GM12878 (cell line): ENCODE measurements at regions not wholly inside any gene's neighbourhood (a gene's known extent, or its start where the extent isn't known, plus 50 kb on each side); places are given as distances from the start of the nearest gene placed in this dataset.

ENCODE experiments used
- ATAC-seq: fragments of 200-7000 bp; cut with Tn5 transposase; 3 replicates; pipeline ENCODE4 v1.9.1; 2020; ENCODE audit warnings: mild to moderate bottlenecking, moderate library complexity
- BruUV-seq: library from RNA; stranded (reverse); fragments of 400-500 nt; replicated peaks from 2 replicates; lab custom pipeline; 2021; lab: Mats Ljungman, UMichigan
- CTCF ChIA-PET: fragments of 300-600 bp; sonication (Branson Sonifier 250); formaldehyde crosslinking; extraction: SDS; loops from one replicate; lab custom pipeline; 2021; ENCODE audit warnings: inconsistent platforms; lab: Yijun Ruan, JAX
- POLR2A ChIA-PET: fragments of 350-600 bp; formaldehyde crosslinking; extraction: SDS; loops from one replicate; lab custom pipeline; 2021; ENCODE audit warnings: inconsistent platforms; lab: Charles Lee
- RAD21 ChIA-PET: fragments of 300-600 bp; sonication (Branson Sonifier 250); formaldehyde crosslinking; loops from one replicate; lab custom pipeline; 2023; ENCODE audit warnings: antibody characterized with exemption; ENCODE audit not compliant: unreplicated experiment; lab: Charles Lee
- SMC1A ChIA-PET: fragments of 300-600 bp; sonication (Branson Sonifier 250); formaldehyde crosslinking; loops from one replicate; lab custom pipeline; 2023; ENCODE audit not compliant: unreplicated experiment, uncharacterized antibody; lab: Charles Lee
- DNase-seq: peaks from one replicate; pipeline ENCODE4 v3.0.0-alpha.2; 2011; ENCODE audit warnings: low read depth, low spot score
- FAIRE-seq: peaks from 3 replicates; lab custom pipeline; 2011; peaks lifted over from hg19 to GRCh38; lab: Jason Lieb, UNC
- H2AFZ ChIP-seq: 2 replicates; pipeline ENCODE4 v1.6.0; 2011; ENCODE audit warnings: low read depth, low read length, control low read depth; ENCODE audit not compliant: control insufficient read depth
- H3K27ac ChIP-seq: 2 replicates; pipeline ENCODE4 v1.5.1; 2011; ENCODE audit warnings: control low read depth; ENCODE audit not compliant: control insufficient read depth, insufficient read depth
- H3K27me3 ChIP-seq, 2 experiments: replicated peaks in 1 of 2; 2 replicates each; pipeline versions ENCODE4 v1.6.0 to v1.6.1; 2011; ENCODE audit warnings: low read length in 1 of 2; ENCODE audit not compliant: control insufficient read depth in 2 of 2, insufficient read depth in 2 of 2
- H3K36me3 ChIP-seq, 2 experiments: 2 replicates each; pipeline ENCODE4 v1.5.1; 2011; ENCODE audit warnings: low read length in 1 of 2; ENCODE audit not compliant: control insufficient read depth in 2 of 2, insufficient read depth in 2 of 2
- H3K4me1 ChIP-seq: 2 replicates; pipeline ENCODE4 v1.6.1; 2011; ENCODE audit warnings: mild to moderate bottlenecking, low read length, moderate library complexity, mixed read lengths; ENCODE audit not compliant: control insufficient read depth, insufficient read depth
- H3K4me2 ChIP-seq: 2 replicates; pipeline ENCODE4 v1.6.0; 2011; ENCODE audit warnings: control low read depth; ENCODE audit not compliant: control insufficient read depth, insufficient read depth
- H3K4me3 ChIP-seq: fragments of 200-600 bp; sonication (generic); 2 replicates; pipeline ENCODE4 v1.5.1; 2016
- H3K79me2 ChIP-seq: 2 replicates; pipeline ENCODE4 v1.6.0; 2011; ENCODE audit warnings: low read length; ENCODE audit not compliant: control insufficient read depth, insufficient read depth
- H3K9ac ChIP-seq: 2 replicates; pipeline ENCODE4 v1.8.0; 2011; ENCODE audit warnings: low read length, control low read depth, mixed read lengths; ENCODE audit not compliant: control insufficient read depth, insufficient read depth
- H3K9me3 ChIP-seq: replicated peaks from 3 replicates; pipeline ENCODE4 v1.5.1; 2011; ENCODE audit warnings: mild to moderate bottlenecking, low read length; ENCODE audit not compliant: control insufficient read depth, insufficient read depth
- H4K20me1 ChIP-seq: 2 replicates; pipeline ENCODE4 v1.6.0; 2011; ENCODE audit not compliant: control insufficient read depth, insufficient read depth
- E2F8 ChIP-seq: fragments of 450-650 bp; IDR thresholded peaks from 2 replicates; pipeline ENCODE4 v1.6.1; 2018; ENCODE audit warnings: mild to moderate bottlenecking, low read depth, moderate library complexity; ENCODE audit not compliant: partially characterized antibody
- EP300 ChIP-seq, 2 experiments: fragments of 150-350 bp in 1 of 2; IDR thresholded peaks; 2 replicates each; pipeline ENCODE4 v1.6.1; 2011 to 2012; ENCODE audit warnings: low read depth in 2 of 2, low read length in 2 of 2, borderline replicate concordance in 1 of 2, improper control_type of control experiment in 1 of 2, inconsistent platforms in 1 of 2; ENCODE audit not compliant: control insufficient read depth in 1 of 2
- HCFC1 ChIP-seq: fragments of 150-350 bp; IDR thresholded peaks from 2 replicates; pipeline ENCODE4 v1.6.1; 2014; ENCODE audit warnings: low read length
- IKZF2 ChIP-seq, 2 experiments: fragments of 450-650 bp; IDR thresholded peaks; 2 replicates each; pipeline ENCODE4 v1.6.1; 2017; ENCODE audit warnings: mild to moderate bottlenecking in 2 of 2, moderate library complexity in 2 of 2
- KAT2A ChIP-seq: conservative IDR thresholded peaks from 2 replicates; pipeline ENCODE4 v1.6.1; 2011; ENCODE audit warnings: low read depth, low read length; ENCODE audit not compliant: control insufficient read depth
- MYC ChIP-seq: IDR thresholded peaks from 2 replicates; pipeline ENCODE4 v1.6.1; 2011; ENCODE audit warnings: mild to moderate bottlenecking, low read length, moderate library complexity, inconsistent platforms; ENCODE audit not compliant: insufficient read depth, insufficient replicate concordance, insufficient read length, severe bottlenecking
- NKRF ChIP-seq: fragments of 450-650 bp; conservative IDR thresholded peaks from 2 replicates; pipeline ENCODE4 v1.6.1; 2017; ENCODE audit warnings: mild to moderate bottlenecking, moderate library complexity
- NR2F1 ChIP-seq: fragments of 450-650 bp; conservative IDR thresholded peaks from 2 replicates; pipeline ENCODE4 v1.6.1; 2017; ENCODE audit warnings: mild to moderate bottlenecking
- SMAD5 ChIP-seq: IDR thresholded peaks from 2 replicates; pipeline ENCODE4 v1.6.1; 2016; ENCODE audit warnings: antibody characterized with exemption, low read depth
- TCF12 ChIP-seq: IDR thresholded peaks from 2 replicates; pipeline ENCODE4 v1.6.1; 2011; ENCODE audit warnings: low read depth, mild to moderate bottlenecking, low read length
- ZNF687 ChIP-seq: fragments of 450-650 bp; IDR thresholded peaks from 2 replicates; pipeline ENCODE4 v1.6.1; 2017; ENCODE audit warnings: mild to moderate bottlenecking, moderate library complexity
- WGBS: methylation state at CpG from one replicate; pipeline ENCODE4 v1.1.6; 2016; ENCODE audit warnings: low lambda C conversion rate; ENCODE audit not compliant: insufficient replicate concordance, insufficient coverage; ENCODE audit errors: missing lambda C conversion rate; 5-methylcytosine and 5-hydroxymethylcytosine counted together
- in situ Hi-C: fragments of 300-500 bp; cut with MboI; formaldehyde crosslinking; loops from 9 replicates; pipeline ENCODE4 v1.14.3; 2018; ENCODE audit warnings: mixed read lengths
- intact Hi-C: fragments of 100-400 bp; cut with micrococcal nuclease; formaldehyde crosslinking; loops from one replicate; pipeline ENCODE4 v1.14.2; 2022; ENCODE audit not compliant: unreplicated experiment

- TF ChIP-seq NKRF (no peak), TCF12 (no peak), EP300 (IDR thresholded peaks at IDR 0.05; ENCODE audit: borderline replicate concordance in 1 of 2, control insufficient read depth in 1 of 2, low read depth in 2 of 2, low read length in 2 of 2) (no peak)
- TF ChIP-seq, all 136 proteins: peak for 0
These were observed 295.2 kb upstream of the PWP1 start (continued) for GRCh38 chr12:107390414-107390813.

- intact Hi-C loops (no loop called here), in situ Hi-C loops (no loop called here)
- Histone ChIP-seq H2AFZ (no peak overlapping the region), H3K4me1 (no peaks in the 10 kb centered on the region; the same call in 1 of the 2 replicates), H3K36me3 (no peaks in the 10 kb centered on the region), H3K79me2 (no peaks in the 10 kb centered on the region), H3K27ac (no peak overlapping the region), H3K9ac (no peak overlapping the region), H3K27me3 (no peaks in the 10 kb centered on the region), H4K20me1 (no peaks in the 10 kb centered on the region), H3K4me3 (no peak overlapping the region), H3K4me2 (no peak overlapping the region), H3K9me3 (no peaks in the 10 kb centered on the region; the same call in 2 of the 3 replicates)
- no peak for ATAC-seq
- POLR2A ChIA-PET, result interaction anchor here (0.7 kb wide), 1 partner anchor 267 kb away, joined by 3 read pairs; no protein-coding TSS in a partner anchor
- DNase-seq, result no peak
- BruUV-seq, result no TSS peak
- WGBS, result 60% methylated on average over 10 of the region's 10 CpGs
- FAIRE-seq, result no peak
- CTCF ChIA-PET, result interaction anchor here (1.6 kb wide), 1 partner anchor 10 kb away, joined by 7 read pairs; no protein-coding TSS in a partner anchor
- RAD21 ChIA-PET, result no interaction called here
- SMC1A ChIA-PET, result interaction anchor here (1.6 kb wide), 1 partner anchor 9 kb away, joined by 3 read pairs; no protein-coding TSS in a partner anchor
- TF ChIP-seq NR2F1 (no peak), TCF12 (no peak), SMAD5 (no peak), IKZF2 (IDR thresholded peaks at IDR 0.05) (no peak), HCFC1 (no peak), KAT2A (no peak), MYC (no peak), ZNF687 (no peak), E2F8 (no peak)
These were observed 292.4 kb upstream of the PWP1 start for GRCh38 chr12:107393043-107393717.
